Muscle of leg (tissue), 3 donors: ENCODE measurements at regions not wholly inside any gene's neighbourhood (a gene's known extent, or its start where the extent isn't known, plus 50 kb on each side); places are given as distances from the start of the nearest gene placed in this dataset.

ENCODE experiments used
- DNase-seq: peaks from one replicate; pipeline ENCODE4 v3.0.0; 2013
- H3K27ac ChIP-seq: one replicate; pipeline ENCODE4 v1.5.1; 2013; ENCODE audit warnings: mild to moderate bottlenecking, low read length, control low read depth
- H3K27me3 ChIP-seq: one replicate; pipeline ENCODE4 v1.6.1; 2013; ENCODE audit warnings: low read length; ENCODE audit not compliant: control insufficient read depth, insufficient read depth
- H3K36me3 ChIP-seq: one replicate; pipeline ENCODE4 v1.6.1; 2013; ENCODE audit warnings: low read length; ENCODE audit not compliant: control insufficient read depth, insufficient read depth
- H3K4me1 ChIP-seq: one replicate; pipeline ENCODE4 v1.6.1; 2013; ENCODE audit warnings: low read length; ENCODE audit not compliant: control insufficient read depth, insufficient read depth
- H3K4me3 ChIP-seq: one replicate; pipeline ENCODE4 v1.5.1; 2013; ENCODE audit warnings: low read length, control low read depth
- H3K9me3 ChIP-seq: replicated peaks from 2 replicates; pipeline ENCODE4 v1.6.1; 2013; ENCODE audit warnings: low read depth, low read length; ENCODE audit not compliant: control insufficient read depth
- WGBS: methylation state at CpG from one replicate; pipeline ENCODE4 v1.1.5; 2013; ENCODE audit warnings: missing lambda C conversion rate; ENCODE audit not compliant: insufficient coverage; 5-methylcytosine and 5-hydroxymethylcytosine counted together

- Histone ChIP-seq H3K4me1 (no peaks in the 10 kb centered on the region), H3K27ac (no peak overlapping the region), H3K27me3 (no peaks in the 10 kb centered on the region), H3K9me3 (no peaks in the 10 kb centered on the region), H3K36me3 (no peaks in the 10 kb centered on the region), H3K4me3 (no peak overlapping the region)
- DNase-seq: no peak
- no CpG with 5 or more reads among the region's 3 CpGs for WGBS
Observed at GRCh38 chr12:97358361-97358760, 104.2 kb upstream of the RMST start.

GRCh38 chr12:97359021-97359690 lies 103.4 kb upstream of the RMST start:
- 100% methylated on average over 1 of the region's 5 CpGs for WGBS
- H3K27ac ChIP-seq: no peak overlapping the region
- H3K4me3 ChIP-seq: no peak overlapping the region
- DNase-seq: no peak
- no peaks in the 10 kb centered on the region for H3K4me1 ChIP-seq
- no peaks in the 10 kb centered on the region for H3K9me3 ChIP-seq
- H3K36me3 ChIP-seq: no peaks in the 10 kb centered on the region
- no peaks in the 10 kb centered on the region for H3K27me3 ChIP-seq

- no peak for DNase-seq
- Histone ChIP-seq H3K9me3 (no peaks in the 10 kb centered on the region), H3K4me3 (no peak overlapping the region), H3K4me1 (no peaks in the 10 kb centered on the region), H3K27ac (no peak overlapping the region), H3K27me3 (no peaks in the 10 kb centered on the region), H3K36me3 (no peaks in the 10 kb centered on the region)
- no CpG with 5 or more reads among the region's 1 CpG for WGBS
Observed at GRCh38 chr12:97363693-97364092, 98.9 kb upstream of the RMST start.

GRCh38 chr12:97368462-97369163 lies 94.0 kb upstream of the RMST start:
- Histone ChIP-seq H3K36me3 (no peaks in the 10 kb centered on the region), H3K4me3 (no peak overlapping the region), H3K4me1 (no peaks in the 10 kb centered on the region), H3K27me3 (no peaks in the 10 kb centered on the region), H3K9me3 (no peaks in the 10 kb centered on the region), H3K27ac (no peak overlapping the region)
- 73% methylated on average over 5 of the region's 7 CpGs for WGBS
- DNase-seq: no peak

DNA sequence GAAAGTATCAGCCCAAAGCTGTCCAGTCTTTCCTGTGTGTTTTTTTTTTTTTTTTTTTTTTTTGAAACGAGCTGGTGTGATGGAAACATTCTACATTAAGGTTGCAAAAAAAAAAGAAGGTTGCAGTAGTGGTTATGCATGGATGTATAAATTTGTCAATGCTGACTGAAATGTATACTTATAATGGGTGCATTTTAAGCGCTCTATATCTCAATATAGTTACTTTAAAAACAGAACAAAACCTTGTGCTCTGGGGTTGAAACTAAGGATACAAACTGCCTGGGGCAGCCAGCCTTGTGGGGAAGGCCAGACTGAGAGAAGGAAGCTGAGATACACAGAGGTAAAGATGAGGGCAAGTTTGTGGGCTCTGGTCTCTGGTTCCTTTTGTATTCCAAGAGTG lies 87.3 kb upstream of the RMST start:
- Histone ChIP-seq H3K27me3 (no peaks in the 10 kb centered on the region), H3K27ac (no peak overlapping the region), H3K4me1 (no peaks in the 10 kb centered on the region), H3K9me3 (no peaks in the 10 kb centered on the region), H3K36me3 (no peaks in the 10 kb centered on the region), H3K4me3 (no peak overlapping the region)
- WGBS: no CpG with 5 or more reads among the region's 2 CpGs
- no peak for DNase-seq

- WGBS: 80% methylated on average over 1 of the region's 2 CpGs
- H3K27me3 ChIP-seq: no peaks in the 10 kb centered on the region
- H3K27ac ChIP-seq: no peak overlapping the region
- no peaks in the 10 kb centered on the region for H3K9me3 ChIP-seq
- H3K36me3 ChIP-seq: no peaks in the 10 kb centered on the region
- DNase-seq: no peak
- H3K4me3 ChIP-seq: no peak overlapping the region
- H3K4me1 ChIP-seq: no peaks in the 10 kb centered on the region
Observed at GRCh38 chr12:97380440-97380839, 82.2 kb upstream of the RMST start.

GRCh38 chr12:97385121-97385520 lies 77.5 kb upstream of the RMST start:
- WGBS: no CpG with 5 or more reads among the region's 1 CpG
- no peaks in the 10 kb centered on the region for H3K36me3 ChIP-seq

GRCh38 chr12:97386133-97386581 lies 76.4 kb upstream of the RMST start:
- no peaks in the 10 kb centered on the region for H3K27me3 ChIP-seq
- H3K9me3 ChIP-seq: no peaks in the 10 kb centered on the region
- H3K27ac ChIP-seq: no peak overlapping the region
- no peak for DNase-seq
- H3K36me3 ChIP-seq: no peaks in the 10 kb centered on the region
- WGBS: 73% methylated on average over 5 of the region's 5 CpGs
- H3K4me1 ChIP-seq: no peaks in the 10 kb centered on the region
- no peak overlapping the region for H3K4me3 ChIP-seq

More at GRCh38 chr12:97385121-97385520, 77.5 kb upstream of the RMST start:
- no peak overlapping the region for H3K27ac ChIP-seq
- H3K27me3 ChIP-seq: no peaks in the 10 kb centered on the region
- H3K4me3 ChIP-seq: no peak overlapping the region
- H3K4me1 ChIP-seq: no peaks in the 10 kb centered on the region
- no peaks in the 10 kb centered on the region for H3K9me3 ChIP-seq
- no peak for DNase-seq

- no peak overlapping the region for H3K27ac ChIP-seq
- no peaks in the 10 kb centered on the region for H3K36me3 ChIP-seq
- no peak for DNase-seq
- no peaks in the 10 kb centered on the region for H3K27me3 ChIP-seq
- WGBS: no CpG with 5 or more reads among the region's 2 CpGs
- no peaks in the 10 kb centered on the region for H3K9me3 ChIP-seq
- H3K4me3 ChIP-seq: no peak overlapping the region
- H3K4me1 ChIP-seq: no peaks in the 10 kb centered on the region
Observed at GRCh38 chr12:97387844-97388243, 74.8 kb upstream of the RMST start.

GRCh38 chr12:97394657-97395056 lies 67.9 kb upstream of the RMST start:
- H3K27me3 ChIP-seq: no peaks in the 10 kb centered on the region
- no peak for DNase-seq
- WGBS: 42% methylated on average over 3 of the region's 3 CpGs
- H3K4me1 ChIP-seq: no peaks in the 10 kb centered on the region
- H3K27ac ChIP-seq: no peak overlapping the region
- no peak overlapping the region for H3K4me3 ChIP-seq
- H3K9me3 ChIP-seq: no peaks in the 10 kb centered on the region
- H3K36me3 ChIP-seq: no peaks in the 10 kb centered on the region
